ENCODE measurements at regions not wholly inside any gene's neighbourhood (a gene's known extent, or its start where the extent isn't known, plus 50 kb on each side); places are given as distances from the start of the nearest gene placed in this dataset.

- no peaks in the 10 kb centered on the region for H3K27me3 Mint-ChIP-seq
- H3K27ac Mint-ChIP-seq: no peak overlapping the region
- Histone ChIP-seq H3K27me3 (ENCODE audit: insufficient read depth, low read length, poor library complexity, severe bottlenecking) (no peaks in the 10 kb centered on the region), H3K4me3 (ENCODE audit: low read length) (no peak overlapping the region), H3K4me1 (ENCODE audit: insufficient read depth, low read length) (no peaks in the 10 kb centered on the region), H3K36me3 (ENCODE audit: insufficient read depth, low read length) (no peaks in the 10 kb centered on the region), H3K9me3 (ENCODE audit: low read length) (no peaks in the 10 kb centered on the region), H3K27ac (ENCODE audit: low read depth, low read length) (no peak overlapping the region)
- ChIA-PET CTCF (no interaction called here), POLR2A (no interaction called here)
- H3K9me3 Mint-ChIP-seq: peaks cover 0 to 19% (median 6%) of the 10 kb centered on the region in 5 donors
- H3K4me1 Mint-ChIP-seq: no peaks in the 10 kb centered on the region
- no peaks in the 10 kb centered on the region for H3K36me3 Mint-ChIP-seq
- DNase-seq: no peak
- no peak overlapping the region for H3K4me3 Mint-ChIP-seq
Measured at GRCh38 chr12:60992087-60992486, 1268.1 kb upstream of the USP15 start.

- DNase-seq: no peak
- H3K36me3 ChIP-seq (ENCODE audit: insufficient read depth, low read length): no peaks in the 10 kb centered on the region
- ChIA-PET CTCF (no interaction called here), POLR2A (no interaction called here)
- no peaks in the 10 kb centered on the region for H3K9me3 ChIP-seq (ENCODE audit: low read length)
- H3K4me1 Mint-ChIP-seq: no peaks in the 10 kb centered on the region
- peaks cover 3 to 16% (median 4%) of the 10 kb centered on the region in 5 donors for H3K9me3 Mint-ChIP-seq
- H3K27ac ChIP-seq (ENCODE audit: low read depth, low read length): no peak overlapping the region
- H3K27me3 Mint-ChIP-seq: no peaks in the 10 kb centered on the region
- H3K27ac Mint-ChIP-seq: no peak overlapping the region
- no peaks in the 10 kb centered on the region for H3K4me1 ChIP-seq (ENCODE audit: insufficient read depth, low read length)
- no peak overlapping the region for H3K4me3 Mint-ChIP-seq
- no peaks in the 10 kb centered on the region for H3K36me3 Mint-ChIP-seq
- no peak overlapping the region for H3K4me3 ChIP-seq (ENCODE audit: low read length)
- no peaks in the 10 kb centered on the region for H3K27me3 ChIP-seq (ENCODE audit: insufficient read depth, low read length, poor library complexity, severe bottlenecking)
Measured at GRCh38 chr12:60995256-60995825, 1264.9 kb upstream of the USP15 start.

GRCh38 chr12:60997869-60998378, 1262.3 kb upstream of the USP15 start:
- ChIA-PET POLR2A (no interaction called here), CTCF (interaction anchor here (1.2 kb wide), 1 partner anchor 20 kb away, joined by 3 read pairs; no protein-coding TSS in a partner anchor)
- no peak for DNase-seq
- no peaks in the 10 kb centered on the region for H3K9me3 ChIP-seq (ENCODE audit: low read length)
- Mint-ChIP-seq H3K27me3 (no peaks in the 10 kb centered on the region), H3K4me1 (no peaks in the 10 kb centered on the region), H3K36me3 (no peaks in the 10 kb centered on the region), H3K4me3 (no peak overlapping the region), H3K27ac (no peak overlapping the region), H3K9me3 (peaks cover 4 to 12% (median 12%) of the 10 kb centered on the region in 5 donors)
- no peaks in the 10 kb centered on the region for H3K36me3 ChIP-seq (ENCODE audit: insufficient read depth, low read length)
- no peak overlapping the region for H3K27ac ChIP-seq (ENCODE audit: low read depth, low read length)
- H3K4me1 ChIP-seq (ENCODE audit: insufficient read depth, low read length): no peaks in the 10 kb centered on the region
- H3K4me3 ChIP-seq (ENCODE audit: low read length): no peak overlapping the region
- no peaks in the 10 kb centered on the region for H3K27me3 ChIP-seq (ENCODE audit: insufficient read depth, low read length, poor library complexity, severe bottlenecking)

GRCh38 chr12:61009192-61009591, 1251.0 kb upstream of the USP15 start:
- H3K9me3 Mint-ChIP-seq: peaks cover 0 to 21% (median 3%) of the 10 kb centered on the region in 5 donors
- H3K27ac ChIP-seq (ENCODE audit: low read depth, low read length): no peak overlapping the region
- H3K36me3 Mint-ChIP-seq: no peaks in the 10 kb centered on the region
- H3K27me3 ChIP-seq (ENCODE audit: insufficient read depth, low read length, poor library complexity, severe bottlenecking): no peaks in the 10 kb centered on the region
- H3K27me3 Mint-ChIP-seq: no peaks in the 10 kb centered on the region
- ChIA-PET CTCF (no interaction called here), POLR2A (no interaction called here)
- no peak overlapping the region for H3K4me3 Mint-ChIP-seq
- H3K9me3 ChIP-seq (ENCODE audit: low read length): no peaks in the 10 kb centered on the region
- no peaks in the 10 kb centered on the region for H3K36me3 ChIP-seq (ENCODE audit: insufficient read depth, low read length)
- no peak overlapping the region for H3K27ac Mint-ChIP-seq
- H3K4me1 Mint-ChIP-seq: no peaks in the 10 kb centered on the region
- DNase-seq: no peak
- H3K4me3 ChIP-seq (ENCODE audit: low read length): no peak overlapping the region
- H3K4me1 ChIP-seq (ENCODE audit: insufficient read depth, low read length): no peaks in the 10 kb centered on the region

- POLR2A ChIA-PET: no interaction called here
- H3K27ac ChIP-seq (ENCODE audit: low read depth, low read length): no peak overlapping the region
- H3K4me1 ChIP-seq (ENCODE audit: insufficient read depth, low read length): no peaks in the 10 kb centered on the region
- H3K4me3 Mint-ChIP-seq: no peak overlapping the region
- no peaks in the 10 kb centered on the region for H3K4me1 Mint-ChIP-seq
- no peaks in the 10 kb centered on the region for H3K27me3 ChIP-seq (ENCODE audit: insufficient read depth, low read length, poor library complexity, severe bottlenecking)
- no peaks in the 10 kb centered on the region for H3K36me3 ChIP-seq (ENCODE audit: insufficient read depth, low read length)
- H3K36me3 Mint-ChIP-seq: no peaks in the 10 kb centered on the region
- no peak overlapping the region for H3K4me3 ChIP-seq (ENCODE audit: low read length)
- peaks cover 3 to 23% (median 7%) of the 10 kb centered on the region in 5 donors for H3K9me3 Mint-ChIP-seq
- CTCF ChIA-PET: no interaction called here
- H3K27me3 Mint-ChIP-seq: no peaks in the 10 kb centered on the region
- no peak for DNase-seq
- H3K27ac Mint-ChIP-seq: no peak overlapping the region
- H3K9me3 ChIP-seq (ENCODE audit: low read length): no peaks in the 10 kb centered on the region
Measured at GRCh38 chr12:61011767-61012423, 1248.3 kb upstream of the USP15 start.

- Histone ChIP-seq H3K4me3 (ENCODE audit: low read length) (no peak overlapping the region), H3K27ac (ENCODE audit: low read depth, low read length) (no peak overlapping the region), H3K9me3 (ENCODE audit: low read length) (no peaks in the 10 kb centered on the region), H3K27me3 (ENCODE audit: insufficient read depth, low read length, poor library complexity, severe bottlenecking) (no peaks in the 10 kb centered on the region), H3K4me1 (ENCODE audit: insufficient read depth, low read length) (no peaks in the 10 kb centered on the region), H3K36me3 (ENCODE audit: insufficient read depth, low read length) (no peaks in the 10 kb centered on the region)
- H3K27ac Mint-ChIP-seq: no peak overlapping the region
- H3K27me3 Mint-ChIP-seq: no peaks in the 10 kb centered on the region
- DNase-seq: no peak
- H3K4me1 Mint-ChIP-seq: no peaks in the 10 kb centered on the region
- CTCF ChIA-PET: no interaction called here
- no peak overlapping the region for H3K4me3 Mint-ChIP-seq
- POLR2A ChIA-PET: no interaction called here
- H3K9me3 Mint-ChIP-seq: peaks cover 4 to 36% (median 13%) of the 10 kb centered on the region in 5 donors
- H3K36me3 Mint-ChIP-seq: no peaks in the 10 kb centered on the region
Measured at GRCh38 chr12:61018571-61018970, 1241.6 kb upstream of the USP15 start.

- no peaks in the 10 kb centered on the region for H3K4me1 ChIP-seq (ENCODE audit: insufficient read depth, low read length)
- CTCF ChIA-PET: no interaction called here
- no peaks in the 10 kb centered on the region for H3K27me3 ChIP-seq (ENCODE audit: insufficient read depth, low read length, poor library complexity, severe bottlenecking)
- Mint-ChIP-seq H3K4me1 (no peaks in the 10 kb centered on the region), H3K4me3 (no peak overlapping the region), H3K27me3 (no peaks in the 10 kb centered on the region), H3K27ac (no peak overlapping the region), H3K9me3 (peaks cover 6 to 38% (median 8%) of the 10 kb centered on the region in 5 donors), H3K36me3 (no peaks in the 10 kb centered on the region)
- H3K9me3 ChIP-seq (ENCODE audit: low read length): no peaks in the 10 kb centered on the region
- POLR2A ChIA-PET: no interaction called here
- no peak overlapping the region for H3K27ac ChIP-seq (ENCODE audit: low read depth, low read length)
- no peak overlapping the region for H3K4me3 ChIP-seq (ENCODE audit: low read length)
- DNase-seq: peak in 1 of 5 donors; percentile 38
- H3K36me3 ChIP-seq (ENCODE audit: insufficient read depth, low read length): no peaks in the 10 kb centered on the region
Measured at GRCh38 chr12:61023231-61023630, 1237.0 kb upstream of the USP15 start.

GRCh38 chr12:61029516-61029915, 1230.7 kb upstream of the USP15 start:
- H3K36me3 Mint-ChIP-seq: no peaks in the 10 kb centered on the region
- POLR2A ChIA-PET: no interaction called here

More at GRCh38 chr12:61029516-61029915, 1230.7 kb upstream of the USP15 start:
- Histone ChIP-seq H3K36me3 (ENCODE audit: insufficient read depth, low read length) (no peaks in the 10 kb centered on the region), H3K27ac (ENCODE audit: low read depth, low read length) (no peak overlapping the region), H3K9me3 (ENCODE audit: low read length) (no peaks in the 10 kb centered on the region), H3K27me3 (ENCODE audit: insufficient read depth, low read length, poor library complexity, severe bottlenecking) (no peaks in the 10 kb centered on the region), H3K4me3 (ENCODE audit: low read length) (no peak overlapping the region), H3K4me1 (ENCODE audit: insufficient read depth, low read length) (no peaks in the 10 kb centered on the region)
- Mint-ChIP-seq H3K27ac (no peak overlapping the region), H3K9me3 (peaks cover 8 to 18% (median 14%) of the 10 kb centered on the region in 5 donors), H3K4me3 (no peak overlapping the region), H3K27me3 (no peaks in the 10 kb centered on the region), H3K4me1 (no peaks in the 10 kb centered on the region)
- DNase-seq: no peak
- CTCF ChIA-PET: no interaction called here

All from CD8-positive, alpha-beta memory T cell (primary cell).